Osteoblast (primary cell): ENCODE measurements at regions not wholly inside any gene's neighbourhood (a gene's known extent, or its start where the extent isn't known, plus 50 kb on each side); places are given as distances from the start of the nearest gene placed in this dataset.
A peak's percentile ranks its signal among the peaks of the same experiment; 100 is the strongest.

Source experiments
- DNase-seq: peaks from one replicate; pipeline ENCODE4 v3.0.0; 2011; ENCODE audit warnings: low spot score, mixed read lengths; ENCODE audit not compliant: insufficient read length; ENCODE audit errors: missing footprints
- H2AFZ ChIP-seq: 2 replicates; pipeline ENCODE4 v1.6.0; 2011; ENCODE audit warnings: mild to moderate bottlenecking, low read length
- H3K27ac ChIP-seq: 2 replicates; pipeline ENCODE4 v1.5.1; 2011; ENCODE audit warnings: mild to moderate bottlenecking, low read depth, low read length, moderate library complexity
- H3K27me3 ChIP-seq: 2 replicates; pipeline ENCODE4 v1.6.0; 2012; ENCODE audit warnings: mild to moderate bottlenecking, control low read depth, inconsistent platforms, low read length, moderate library complexity; ENCODE audit not compliant: insufficient read depth
- H3K36me3 ChIP-seq: 2 replicates; pipeline ENCODE4 v1.5.1; 2011; ENCODE audit warnings: mild to moderate bottlenecking, low read length, control low read depth, moderate library complexity; ENCODE audit not compliant: insufficient read depth
- H3K4me1 ChIP-seq: 2 replicates; pipeline ENCODE4 v1.5.1; 2011; ENCODE audit warnings: mild to moderate bottlenecking, low read length, control low read depth, moderate library complexity; ENCODE audit not compliant: insufficient read depth
- H3K4me2 ChIP-seq: 2 replicates; pipeline ENCODE4 v1.6.0; 2011; ENCODE audit warnings: mild to moderate bottlenecking, low read length; ENCODE audit not compliant: insufficient read depth
- H3K4me3 ChIP-seq: fragments of 200-600 bp; sonication (generic); 3 replicates; pipeline ENCODE4 v1.5.1; 2012; ENCODE audit warnings: mild to moderate bottlenecking, low read length, inconsistent platforms; ENCODE audit not compliant: insufficient read depth
- H3K79me2 ChIP-seq: 2 replicates; pipeline ENCODE4 v1.6.0; 2012; ENCODE audit warnings: mild to moderate bottlenecking, low read length, control low read depth, inconsistent platforms; ENCODE audit not compliant: insufficient read depth
- H3K9me3 ChIP-seq: 2 replicates; pipeline ENCODE4 v1.5.1; 2011; ENCODE audit warnings: low read depth, low read length, control low read depth
- H4K20me1 ChIP-seq: 2 replicates; pipeline ENCODE4 v1.6.0; 2012; ENCODE audit warnings: mild to moderate bottlenecking, low read length, control low read depth; ENCODE audit not compliant: insufficient read depth
- TF ChIP-seq, protein P1 (sequence below): IDR thresholded peaks from 2 replicates; pipeline ENCODE4 v1.5.1; 2011; ENCODE audit warnings: mild to moderate bottlenecking, low read depth, low read length, moderate library complexity; ENCODE audit errors: extremely low read depth

DNA sequence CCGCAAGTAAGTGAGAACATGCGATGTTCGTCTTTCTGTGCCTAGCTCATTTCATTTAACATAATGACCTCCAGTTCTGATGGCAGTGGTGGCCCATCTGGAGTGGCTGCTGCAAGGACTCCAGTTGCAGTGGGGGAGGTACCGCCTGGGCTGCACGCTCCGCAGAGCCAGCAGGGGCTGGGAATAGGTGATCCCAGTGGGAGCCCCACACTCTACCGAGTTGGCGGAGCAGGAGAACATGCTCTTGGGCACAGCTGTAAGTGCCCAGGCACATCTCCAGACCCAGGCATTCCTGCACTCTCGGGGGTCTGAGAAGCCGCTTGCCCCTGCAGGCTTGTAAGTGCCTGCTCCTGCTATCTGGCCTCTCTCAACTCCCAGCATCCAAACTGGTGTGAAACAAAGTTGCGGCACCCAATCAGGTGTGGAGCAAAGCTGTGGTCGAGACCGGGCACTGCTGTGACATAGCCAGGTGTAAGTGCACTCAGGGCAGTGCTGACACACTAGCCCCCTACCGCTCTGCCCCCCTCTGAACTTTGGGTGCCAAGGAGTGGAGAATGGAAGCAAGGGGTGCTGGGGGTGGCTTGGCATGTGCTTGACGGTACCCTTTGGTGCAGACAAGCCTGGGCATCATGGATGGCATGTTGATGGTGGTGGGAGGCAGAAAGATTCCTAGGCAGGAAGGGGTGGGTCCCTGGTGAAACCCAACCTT lies 130.2 kb downstream of the HTR1B start:
- Histone ChIP-seq H3K9me3 (peaks cover 7% of the 10 kb centered on the region), H3K4me1 (no peaks in the 10 kb centered on the region), H3K27me3 (no peaks in the 10 kb centered on the region), H3K4me3 (no peak overlapping the region), H4K20me1 (no peaks in the 10 kb centered on the region), H2AFZ (no peak overlapping the region), H3K4me2 (no peak overlapping the region), H3K36me3 (no peaks in the 10 kb centered on the region), H3K27ac (no peak overlapping the region), H3K79me2 (no peaks in the 10 kb centered on the region)
- TF ChIP-seq, protein P1, sequence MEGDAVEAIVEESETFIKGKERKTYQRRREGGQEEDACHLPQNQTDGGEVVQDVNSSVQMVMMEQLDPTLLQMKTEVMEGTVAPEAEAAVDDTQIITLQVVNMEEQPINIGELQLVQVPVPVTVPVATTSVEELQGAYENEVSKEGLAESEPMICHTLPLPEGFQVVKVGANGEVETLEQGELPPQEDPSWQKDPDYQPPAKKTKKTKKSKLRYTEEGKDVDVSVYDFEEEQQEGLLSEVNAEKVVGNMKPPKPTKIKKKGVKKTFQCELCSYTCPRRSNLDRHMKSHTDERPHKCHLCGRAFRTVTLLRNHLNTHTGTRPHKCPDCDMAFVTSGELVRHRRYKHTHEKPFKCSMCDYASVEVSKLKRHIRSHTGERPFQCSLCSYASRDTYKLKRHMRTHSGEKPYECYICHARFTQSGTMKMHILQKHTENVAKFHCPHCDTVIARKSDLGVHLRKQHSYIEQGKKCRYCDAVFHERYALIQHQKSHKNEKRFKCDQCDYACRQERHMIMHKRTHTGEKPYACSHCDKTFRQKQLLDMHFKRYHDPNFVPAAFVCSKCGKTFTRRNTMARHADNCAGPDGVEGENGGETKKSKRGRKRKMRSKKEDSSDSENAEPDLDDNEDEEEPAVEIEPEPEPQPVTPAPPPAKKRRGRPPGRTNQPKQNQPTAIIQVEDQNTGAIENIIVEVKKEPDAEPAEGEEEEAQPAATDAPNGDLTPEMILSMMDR = no peak
- no peak for DNase-seq

DNA sequence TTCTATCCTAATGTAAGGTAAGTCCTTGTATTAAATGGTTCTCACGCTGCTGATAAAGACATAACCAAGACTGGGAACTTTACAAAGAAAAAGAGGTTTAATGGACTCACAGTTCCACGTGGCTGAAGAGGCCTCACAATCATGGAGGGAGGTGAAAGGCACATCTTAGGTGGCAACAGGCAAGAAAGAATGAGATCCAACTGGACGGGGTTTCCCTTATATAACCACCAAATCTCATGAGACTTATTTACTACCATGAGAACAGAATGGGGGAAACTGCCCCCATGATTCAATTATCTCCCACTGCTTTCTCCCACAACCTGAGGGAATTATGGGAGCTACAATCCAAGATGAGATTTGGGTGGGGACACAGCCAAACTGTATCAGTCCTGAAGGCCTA lies 136.6 kb downstream of the HTR1B start:
- TF ChIP-seq, protein P1 = no peak
- Histone ChIP-seq H3K4me1 (peaks cover 16% of the 10 kb centered on the region), H3K36me3 (no peaks in the 10 kb centered on the region), H3K4me2 (no peak overlapping the region), H3K4me3 (no peak overlapping the region), H3K27ac (peak overlapping the region; percentile 36), H3K79me2 (no peaks in the 10 kb centered on the region), H3K9me3 (no peaks in the 10 kb centered on the region), H2AFZ (no peak overlapping the region), H4K20me1 (no peaks in the 10 kb centered on the region), H3K27me3 (no peaks in the 10 kb centered on the region)
- no peak for DNase-seq

DNA sequence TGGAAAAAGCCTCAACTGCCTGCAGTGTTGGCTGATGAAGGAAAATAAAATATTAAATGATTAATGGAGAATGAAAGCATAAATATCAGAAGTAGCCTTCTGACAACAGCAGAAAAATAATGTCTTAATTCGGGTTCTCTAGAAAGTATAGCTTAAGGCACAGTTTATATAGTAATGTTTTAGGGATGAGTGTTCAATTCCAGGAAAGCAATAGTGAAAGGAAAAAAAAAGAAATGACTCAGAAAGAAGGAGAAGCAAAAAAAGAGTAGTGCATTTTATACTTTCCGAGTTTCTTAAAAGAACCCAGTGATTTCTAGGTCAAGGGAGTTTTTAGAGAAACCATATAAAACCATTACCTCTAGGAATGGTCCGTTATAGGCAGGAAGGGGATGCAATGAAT lies 137.3 kb downstream of the HTR1B start:
- no peaks in the 10 kb centered on the region for H3K79me2 ChIP-seq
- H3K36me3 ChIP-seq = no peaks in the 10 kb centered on the region
- peak; percentile 13 for DNase-seq
- peak overlapping the region; percentile 52 for H3K4me2 ChIP-seq
- no peaks in the 10 kb centered on the region for H3K9me3 ChIP-seq
- TF ChIP-seq, protein P1 = no peak
- H4K20me1 ChIP-seq = no peaks in the 10 kb centered on the region
- H3K4me1 ChIP-seq = peaks cover 16% of the 10 kb centered on the region
- no peak overlapping the region for H3K4me3 ChIP-seq
- H3K27me3 ChIP-seq = no peaks in the 10 kb centered on the region
- peak overlapping the region; percentile 36 for H3K27ac ChIP-seq
- no peak overlapping the region for H2AFZ ChIP-seq

DNA sequence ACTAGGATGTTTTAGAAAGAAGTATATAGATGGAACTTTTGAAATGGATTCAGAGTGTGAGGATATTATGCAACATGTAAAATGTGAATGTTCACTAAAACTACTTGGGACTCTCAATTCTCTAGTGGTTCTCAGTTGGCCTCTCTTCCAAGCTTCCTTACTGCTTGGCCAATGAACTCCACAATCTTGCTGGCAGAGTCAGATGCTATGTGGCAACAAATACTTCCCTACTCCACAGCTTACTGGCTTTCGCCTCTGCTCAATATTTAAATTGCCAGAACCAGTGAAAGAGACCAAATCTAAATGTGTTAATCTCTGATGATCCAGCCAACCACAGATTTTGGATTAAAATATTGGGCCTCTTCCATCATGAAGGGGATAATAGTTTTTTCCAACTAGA lies 138.4 kb downstream of the HTR1B start:
- Histone ChIP-seq H3K79me2 (no peaks in the 10 kb centered on the region), H2AFZ (no peak overlapping the region), H3K27ac (no peak overlapping the region), H3K4me2 (no peak overlapping the region), H3K4me3 (no peak overlapping the region), H4K20me1 (no peaks in the 10 kb centered on the region), H3K4me1 (peaks cover 16% of the 10 kb centered on the region), H3K27me3 (no peaks in the 10 kb centered on the region), H3K9me3 (no peaks in the 10 kb centered on the region), H3K36me3 (no peaks in the 10 kb centered on the region)
- TF ChIP-seq, protein P1 = no peak
- DNase-seq = no peak
